WI38 (cell line): ENCODE measurements at regions not wholly inside any gene's neighbourhood (a gene's known extent, or its start where the extent isn't known, plus 50 kb on each side); places are given as distances from the start of the nearest gene placed in this dataset.

Experiments used
- H3K4me3 ChIP-seq: 2 replicates; pipeline ENCODE4 v1.5.1; 2011; ENCODE audit warnings: low read depth, mild to moderate bottlenecking, control low read depth, low read length
- TF ChIP-seq, protein P1 (sequence below): IDR thresholded peaks from 2 replicates; pipeline ENCODE4 v1.5.1; 2012; ENCODE audit warnings: low read depth, mild to moderate bottlenecking, control low read depth, low read length

DNA sequence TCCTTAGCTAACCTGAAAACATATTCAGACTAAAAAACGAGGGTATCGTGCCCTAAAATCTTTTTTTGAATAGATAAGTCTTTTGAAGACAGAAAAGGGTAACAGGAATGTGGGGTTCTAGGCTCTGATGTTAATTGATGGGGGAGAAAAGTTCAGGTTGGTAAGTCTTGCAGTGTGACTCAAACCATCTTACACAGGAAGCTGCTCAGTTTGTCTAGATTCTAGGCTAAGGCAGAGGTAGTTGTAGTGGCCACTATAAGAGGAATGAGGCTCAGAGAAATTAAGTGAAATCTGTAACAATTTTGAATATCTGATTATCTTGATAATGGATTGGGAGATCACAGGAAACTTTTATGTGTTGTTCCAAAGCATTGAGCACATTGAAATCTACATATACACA is 267.9 kb downstream of the PDCD6IP start:
- H3K4me3 ChIP-seq, result no peak overlapping the region
- TF ChIP-seq, protein P1, sequence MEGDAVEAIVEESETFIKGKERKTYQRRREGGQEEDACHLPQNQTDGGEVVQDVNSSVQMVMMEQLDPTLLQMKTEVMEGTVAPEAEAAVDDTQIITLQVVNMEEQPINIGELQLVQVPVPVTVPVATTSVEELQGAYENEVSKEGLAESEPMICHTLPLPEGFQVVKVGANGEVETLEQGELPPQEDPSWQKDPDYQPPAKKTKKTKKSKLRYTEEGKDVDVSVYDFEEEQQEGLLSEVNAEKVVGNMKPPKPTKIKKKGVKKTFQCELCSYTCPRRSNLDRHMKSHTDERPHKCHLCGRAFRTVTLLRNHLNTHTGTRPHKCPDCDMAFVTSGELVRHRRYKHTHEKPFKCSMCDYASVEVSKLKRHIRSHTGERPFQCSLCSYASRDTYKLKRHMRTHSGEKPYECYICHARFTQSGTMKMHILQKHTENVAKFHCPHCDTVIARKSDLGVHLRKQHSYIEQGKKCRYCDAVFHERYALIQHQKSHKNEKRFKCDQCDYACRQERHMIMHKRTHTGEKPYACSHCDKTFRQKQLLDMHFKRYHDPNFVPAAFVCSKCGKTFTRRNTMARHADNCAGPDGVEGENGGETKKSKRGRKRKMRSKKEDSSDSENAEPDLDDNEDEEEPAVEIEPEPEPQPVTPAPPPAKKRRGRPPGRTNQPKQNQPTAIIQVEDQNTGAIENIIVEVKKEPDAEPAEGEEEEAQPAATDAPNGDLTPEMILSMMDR, result no peak

DNA sequence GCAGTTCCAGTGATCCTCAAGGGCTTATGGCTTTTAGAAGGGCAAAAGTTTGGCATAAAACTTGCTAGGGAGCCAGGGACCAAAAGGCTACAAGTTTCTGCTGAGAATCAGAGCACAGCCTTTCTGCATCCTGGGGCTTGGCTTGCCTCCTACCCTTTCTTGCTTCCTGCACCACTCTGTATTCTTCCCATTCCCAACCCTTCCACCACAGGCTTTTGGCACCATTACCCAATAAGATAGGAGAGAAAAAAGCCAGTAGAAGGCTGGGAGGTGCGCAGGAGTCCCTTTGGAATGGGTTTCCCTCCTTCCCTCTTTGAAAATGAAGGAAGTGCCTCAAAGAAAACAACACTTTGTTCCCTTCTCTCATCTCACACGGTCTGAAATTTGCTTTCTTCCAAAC is 268.6 kb downstream of the PDCD6IP start:
- TF ChIP-seq, protein P1, result no peak
- H3K4me3 ChIP-seq, result no peak overlapping the region

DNA sequence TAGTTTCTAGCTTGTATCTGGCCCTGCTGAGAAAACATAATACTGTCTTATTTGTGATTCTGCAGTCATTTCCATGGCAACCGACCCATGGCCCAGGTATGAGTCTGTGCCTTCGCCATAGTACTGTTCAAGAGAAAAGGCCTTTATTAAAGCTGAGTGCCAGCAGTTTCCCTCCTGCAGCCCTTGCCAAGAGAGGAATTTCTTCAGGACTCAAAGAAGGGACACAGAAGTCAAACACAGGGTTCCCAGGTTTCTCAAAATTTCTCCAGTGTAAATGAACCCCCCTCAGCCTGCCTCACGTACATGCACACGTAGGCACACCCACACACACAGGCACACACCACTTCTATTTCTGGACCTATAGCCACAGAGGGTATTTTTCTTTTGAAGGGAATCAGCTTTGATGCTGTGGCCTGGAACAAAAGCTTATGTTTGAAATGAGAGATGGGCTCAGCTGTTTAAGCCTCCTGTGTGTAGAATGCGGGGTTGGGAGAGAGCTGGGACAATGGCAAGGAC is 269.2 kb downstream of the PDCD6IP start:
- TF ChIP-seq, protein P1, result no peak
- no peak overlapping the region for H3K4me3 ChIP-seq

DNA sequence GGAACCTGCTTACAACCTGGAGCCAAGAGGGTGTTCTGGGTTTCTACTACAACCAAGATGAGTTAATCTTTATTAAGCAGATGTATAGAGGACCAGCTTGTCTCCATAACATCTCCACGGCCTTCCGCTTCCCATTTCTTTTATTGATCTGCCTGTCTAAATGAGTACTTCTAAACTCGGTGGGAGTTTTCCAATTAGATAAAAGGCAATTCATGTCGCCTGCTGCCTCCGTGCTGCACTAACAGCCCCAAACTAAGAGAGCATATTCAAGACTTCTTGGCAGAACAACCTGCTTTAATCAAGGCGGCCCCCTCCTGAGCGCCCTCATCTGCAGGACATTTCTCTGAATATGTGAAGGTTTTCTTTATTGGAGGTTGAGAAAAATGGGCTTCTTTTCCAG is 270.1 kb downstream of the PDCD6IP start:
- no peak overlapping the region for H3K4me3 ChIP-seq
- TF ChIP-seq, protein P1, result no peak

DNA sequence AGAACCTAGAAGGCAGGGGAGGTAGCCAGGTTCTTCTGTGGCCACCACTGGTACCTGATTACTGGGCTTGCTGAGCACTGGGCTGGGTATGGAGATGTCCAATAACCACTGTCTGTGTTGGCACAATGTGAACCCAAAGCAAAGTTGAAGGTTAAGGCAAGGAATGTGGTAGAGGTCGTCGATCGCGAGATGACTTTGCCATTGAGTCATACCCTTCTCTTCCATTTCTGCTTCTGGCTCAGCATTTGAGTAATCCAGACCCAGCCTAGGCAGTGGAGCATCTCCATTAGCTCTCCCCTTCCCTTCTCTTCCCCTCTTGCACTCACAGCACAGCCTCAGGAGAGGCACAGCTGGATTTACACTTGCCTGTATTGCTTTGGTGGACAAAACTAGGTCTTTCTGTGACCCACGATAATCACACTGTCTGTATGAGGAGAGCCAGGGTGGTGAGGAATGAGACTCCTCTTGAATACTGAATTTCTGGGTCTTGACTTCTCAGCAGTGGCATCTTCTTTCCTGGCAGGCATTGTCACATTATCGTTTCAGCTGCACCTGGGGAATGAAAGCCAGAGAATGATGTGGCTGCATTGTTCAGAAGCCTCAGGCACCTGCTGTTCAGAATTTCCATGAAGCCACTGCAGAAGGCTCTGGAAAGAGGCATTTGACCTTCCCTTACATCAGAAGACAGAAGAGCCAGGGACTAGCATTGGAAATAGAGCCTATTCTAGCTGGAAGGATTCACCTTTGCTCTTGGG is 272.6 kb downstream of the PDCD6IP start:
- H3K4me3 ChIP-seq, result no peak overlapping the region
- TF ChIP-seq, protein P1, result no peak

DNA sequence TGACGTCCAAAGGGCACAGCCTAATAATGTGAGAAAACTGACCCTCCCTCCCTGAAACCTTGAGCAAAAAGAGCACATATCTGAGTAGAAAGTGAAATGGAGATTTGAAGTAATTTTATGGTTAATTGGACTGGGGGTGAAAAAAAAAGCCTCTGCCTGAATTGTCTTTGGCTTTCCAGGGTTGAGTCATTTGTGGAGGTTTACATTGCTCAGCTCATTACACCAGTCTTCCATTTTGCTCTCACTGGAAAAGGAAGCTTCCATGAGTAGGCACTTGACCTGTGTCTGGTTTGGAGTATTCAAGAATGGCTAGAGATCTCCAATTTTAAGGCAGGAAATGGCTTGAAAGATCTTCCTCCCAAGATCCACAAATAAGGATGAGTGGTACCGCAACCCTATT is 273.9 kb downstream of the PDCD6IP start:
- TF ChIP-seq, protein P1, result no peak
- H3K4me3 ChIP-seq, result no peak overlapping the region

DNA sequence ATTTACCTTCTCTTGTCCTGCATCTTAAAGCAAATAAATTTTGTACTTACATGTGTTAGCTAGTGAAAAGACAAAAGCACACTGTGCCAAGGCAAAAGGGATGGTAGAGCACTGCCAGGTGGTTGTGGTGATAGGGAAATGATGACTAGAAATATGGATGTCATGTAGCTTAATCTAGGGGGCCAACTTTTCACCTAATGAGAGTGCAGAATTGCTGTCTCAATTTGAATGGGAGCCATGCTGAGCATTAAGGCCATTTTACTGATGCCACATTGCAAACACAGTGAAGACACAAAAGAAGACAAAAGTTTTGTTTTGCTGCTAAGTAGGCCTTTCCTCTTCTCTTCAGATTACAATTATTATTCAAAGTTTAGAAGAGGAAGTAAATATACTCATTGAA is 274.7 kb downstream of the PDCD6IP start:
- TF ChIP-seq, protein P1, result no peak

More for the DNA sequence above, 274.7 kb downstream of the PDCD6IP start:
- no peak overlapping the region for H3K4me3 ChIP-seq
